ENCODE measurements at regions not wholly inside any gene's neighbourhood (a gene's known extent, or its start where the extent isn't known, plus 50 kb on each side); places are given as distances from the start of the nearest gene placed in this dataset.

- H3F3A ChIP-seq (ENCODE audit: insufficient read depth): no peaks in the 10 kb centered on the region
- in situ Hi-C loops (cut with MboI): no loop called here
- H4K20me1 ChIP-seq (ENCODE audit: insufficient read depth): no peaks in the 10 kb centered on the region
- no peaks in the 10 kb centered on the region for H3K27me3 ChIP-seq (replicated peaks; ENCODE audit: insufficient read depth)
- H3K4me2 ChIP-seq (ENCODE audit: unreplicated experiment): no peak overlapping the region
- no peaks in the 10 kb centered on the region for H3K9me2 ChIP-seq (ENCODE audit: insufficient read depth)
- no peak overlapping the region for H2AFZ ChIP-seq
- no peaks in the 10 kb centered on the region for H3K9me3 ChIP-seq (ENCODE audit: low read depth)
- H3K27ac ChIP-seq: no peak overlapping the region
- no peak overlapping the region for H3K9ac ChIP-seq
- TF ChIP-seq EZH2 (IDR thresholded peaks at IDR 0.05; ENCODE audit: insufficient read depth, poor library complexity, severe bottlenecking): no peak
- TF ChIP-seq EZH2phosphoT487 (IDR thresholded peaks at IDR 0.05; ENCODE audit: insufficient read depth, low read depth): no peak
- no peak overlapping the region for H3K4me3 ChIP-seq
- no peak for DNase-seq
- no peaks in the 10 kb centered on the region for H3K36me3 ChIP-seq (ENCODE audit: low read depth)
- no peaks in the 10 kb centered on the region for H3K79me2 ChIP-seq (ENCODE audit: insufficient read depth)
- 38 to 39% methylated on average over 1 of the region's 1 CpG for WGBS, 2 experiments (ENCODE audit: low coverage in 1 of 2, low lambda C conversion rate in 2 of 2, missing lambda C conversion rate in 2 of 2)
- no peaks in the 10 kb centered on the region for H3K4me1 ChIP-seq (ENCODE audit: insufficient read depth)
Observed at GRCh38 chrX:25534091-25534490, 518.3 kb upstream of the ARX start.

DNA sequence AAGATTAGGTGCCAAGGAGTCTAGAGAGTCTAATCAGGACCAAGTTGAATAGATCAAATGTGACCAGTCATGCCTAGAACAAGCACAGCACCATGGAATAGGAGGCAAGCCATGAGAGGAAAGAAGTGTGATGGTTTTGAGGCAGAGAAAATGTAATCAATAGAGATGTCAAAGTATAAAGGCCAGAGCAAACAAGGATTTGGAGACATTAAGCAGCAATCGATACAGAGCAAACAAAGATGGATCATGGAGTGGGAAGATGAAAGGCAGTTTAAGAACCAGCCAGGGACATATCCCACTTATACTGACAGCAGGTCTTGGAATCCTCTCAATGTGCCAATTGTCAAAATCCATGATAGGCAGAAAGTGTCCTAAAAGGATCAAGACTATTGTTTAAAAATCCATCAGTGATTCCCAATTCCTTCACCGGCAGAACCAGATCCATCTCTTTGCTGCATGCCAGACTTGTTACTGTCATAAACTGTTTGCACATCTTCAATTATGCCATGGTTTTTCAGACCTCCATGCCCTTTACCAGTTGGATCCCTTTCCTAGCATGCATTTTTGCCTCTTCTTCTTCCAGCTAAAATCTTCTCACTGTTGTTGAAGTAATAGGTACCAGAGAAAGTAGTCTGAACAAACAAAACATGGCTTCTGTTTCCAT is 520.7 kb upstream of the ARX start:
- WGBS, 2 experiments (ENCODE audit: low coverage in 1 of 2, low lambda C conversion rate in 2 of 2, missing lambda C conversion rate in 2 of 2): 54 to 71% methylated on average over 2 of the region's 2 CpGs

GRCh38 chrX:25537699-25538098 is 521.9 kb upstream of the ARX start:
- Histone ChIP-seq H3K27ac (no peak overlapping the region), H4K20me1 (ENCODE audit: insufficient read depth) (no peaks in the 10 kb centered on the region), H2AFZ (no peak overlapping the region), H3K9ac (no peak overlapping the region), H3K27me3 (replicated peaks; ENCODE audit: insufficient read depth) (no peaks in the 10 kb centered on the region), H3K4me3 (no peak overlapping the region), H3K79me2 (ENCODE audit: insufficient read depth) (no peaks in the 10 kb centered on the region), H3K36me3 (ENCODE audit: low read depth) (no peaks in the 10 kb centered on the region), H3K9me2 (ENCODE audit: insufficient read depth) (no peaks in the 10 kb centered on the region), H3F3A (ENCODE audit: insufficient read depth) (no peaks in the 10 kb centered on the region), H3K4me2 (ENCODE audit: unreplicated experiment) (no peak overlapping the region), H3K4me1 (ENCODE audit: insufficient read depth) (no peaks in the 10 kb centered on the region), H3K9me3 (ENCODE audit: low read depth) (no peaks in the 10 kb centered on the region)
- in situ Hi-C loops (cut with MboI): no loop called here
- no peak for TF ChIP-seq EZH2 (IDR thresholded peaks at IDR 0.05; ENCODE audit: insufficient read depth, poor library complexity, severe bottlenecking)
- TF ChIP-seq EZH2phosphoT487 (IDR thresholded peaks at IDR 0.05; ENCODE audit: insufficient read depth, low read depth): no peak
- no peak for DNase-seq
- 46 to 72% methylated on average over 7 of the region's 7 CpGs for WGBS, 2 experiments (ENCODE audit: low coverage in 1 of 2, low lambda C conversion rate in 2 of 2, missing lambda C conversion rate in 2 of 2)

More for the DNA sequence above, 520.7 kb upstream of the ARX start:
- Histone ChIP-seq H4K20me1 (ENCODE audit: insufficient read depth) (no peaks in the 10 kb centered on the region), H3K9me2 (ENCODE audit: insufficient read depth) (no peaks in the 10 kb centered on the region), H3K36me3 (ENCODE audit: low read depth) (no peaks in the 10 kb centered on the region), H3K79me2 (ENCODE audit: insufficient read depth) (no peaks in the 10 kb centered on the region), H3K9ac (no peak overlapping the region), H3K9me3 (ENCODE audit: low read depth) (no peaks in the 10 kb centered on the region), H3K27ac (no peak overlapping the region), H2AFZ (no peak overlapping the region), H3K4me2 (ENCODE audit: unreplicated experiment) (no peak overlapping the region), H3K4me1 (ENCODE audit: insufficient read depth) (no peaks in the 10 kb centered on the region), H3F3A (ENCODE audit: insufficient read depth) (no peaks in the 10 kb centered on the region), H3K27me3 (replicated peaks; ENCODE audit: insufficient read depth) (no peaks in the 10 kb centered on the region), H3K4me3 (no peak overlapping the region)
- in situ Hi-C loops (cut with MboI): no loop called here
- DNase-seq: no peak
- no peak for TF ChIP-seq EZH2 (IDR thresholded peaks at IDR 0.05; ENCODE audit: insufficient read depth, poor library complexity, severe bottlenecking)
- no peak for TF ChIP-seq EZH2phosphoT487 (IDR thresholded peaks at IDR 0.05; ENCODE audit: insufficient read depth, low read depth)

DNA sequence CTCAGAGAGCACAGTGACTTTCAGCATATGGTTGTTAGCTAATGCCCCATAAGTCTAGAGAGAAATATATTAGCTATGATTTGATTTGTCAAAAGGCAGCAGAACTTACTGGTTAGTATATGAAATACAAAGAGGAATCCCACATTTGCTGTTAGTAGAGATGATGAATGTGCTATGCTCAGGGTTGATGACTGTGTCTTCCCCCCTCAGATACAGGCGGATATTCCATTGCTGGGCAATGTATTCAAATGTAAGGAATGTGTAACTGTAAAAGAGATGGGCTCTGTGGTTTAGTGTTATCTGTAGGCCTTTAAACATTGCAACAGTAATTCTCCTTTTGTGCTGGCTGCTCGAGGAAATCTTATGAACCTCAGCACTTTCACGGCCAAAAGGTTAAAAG is 528.9 kb upstream of the ARX start:
- H3K27me3 ChIP-seq (replicated peaks; ENCODE audit: insufficient read depth): no peaks in the 10 kb centered on the region
- H4K20me1 ChIP-seq (ENCODE audit: insufficient read depth): no peaks in the 10 kb centered on the region
- no peaks in the 10 kb centered on the region for H3K9me2 ChIP-seq (ENCODE audit: insufficient read depth)
- H2AFZ ChIP-seq: no peak overlapping the region
- H3K4me2 ChIP-seq (ENCODE audit: unreplicated experiment): no peak overlapping the region
- no peaks in the 10 kb centered on the region for H3K79me2 ChIP-seq (ENCODE audit: insufficient read depth)
- no peaks in the 10 kb centered on the region for H3K36me3 ChIP-seq (ENCODE audit: low read depth)
- no peaks in the 10 kb centered on the region for H3F3A ChIP-seq (ENCODE audit: insufficient read depth)
- DNase-seq: no peak
- TF ChIP-seq EZH2phosphoT487 (IDR thresholded peaks at IDR 0.05; ENCODE audit: insufficient read depth, low read depth) (no peak), EZH2 (IDR thresholded peaks at IDR 0.05; ENCODE audit: insufficient read depth, poor library complexity, severe bottlenecking) (no peak)
- no peak overlapping the region for H3K27ac ChIP-seq
- no peaks in the 10 kb centered on the region for H3K9me3 ChIP-seq (ENCODE audit: low read depth)
- 12 to 14% methylated on average over 3 of the region's 3 CpGs for WGBS, 2 experiments (ENCODE audit: low coverage in 1 of 2, low lambda C conversion rate in 2 of 2, missing lambda C conversion rate in 2 of 2)
- no peaks in the 10 kb centered on the region for H3K4me1 ChIP-seq (ENCODE audit: insufficient read depth)
- no peak overlapping the region for H3K9ac ChIP-seq
- no peak overlapping the region for H3K4me3 ChIP-seq
- in situ Hi-C loops (cut with MboI): no loop called here

- no peaks in the 10 kb centered on the region for H3K36me3 ChIP-seq (ENCODE audit: low read depth)
- DNase-seq: no peak
- no peak overlapping the region for H3K9ac ChIP-seq
- no peaks in the 10 kb centered on the region for H3K9me3 ChIP-seq (ENCODE audit: low read depth)
- no peaks in the 10 kb centered on the region for H3K27me3 ChIP-seq (replicated peaks; ENCODE audit: insufficient read depth)
- H4K20me1 ChIP-seq (ENCODE audit: insufficient read depth): no peaks in the 10 kb centered on the region
- no peak overlapping the region for H3K27ac ChIP-seq
- in situ Hi-C loops (cut with MboI): no loop called here
- no peak overlapping the region for H3K4me3 ChIP-seq
- H2AFZ ChIP-seq: no peak overlapping the region
- H3K4me2 ChIP-seq (ENCODE audit: unreplicated experiment): no peak overlapping the region
- no peaks in the 10 kb centered on the region for H3F3A ChIP-seq (ENCODE audit: insufficient read depth)
- no peak for TF ChIP-seq EZH2phosphoT487 (IDR thresholded peaks at IDR 0.05; ENCODE audit: insufficient read depth, low read depth)
- TF ChIP-seq EZH2 (IDR thresholded peaks at IDR 0.05; ENCODE audit: insufficient read depth, poor library complexity, severe bottlenecking): no peak
- no peaks in the 10 kb centered on the region for H3K4me1 ChIP-seq (ENCODE audit: insufficient read depth)
- H3K9me2 ChIP-seq (ENCODE audit: insufficient read depth): no peaks in the 10 kb centered on the region
- 44 to 47% methylated on average over 7 of the region's 7 CpGs for WGBS, 2 experiments (ENCODE audit: low coverage in 1 of 2, low lambda C conversion rate in 2 of 2, missing lambda C conversion rate in 2 of 2)
- H3K79me2 ChIP-seq (ENCODE audit: insufficient read depth): no peaks in the 10 kb centered on the region
Observed at GRCh38 chrX:25548811-25549210, 533.0 kb upstream of the ARX start.
